NCI-H2029 treated with DMSO at 0.1 percent for 48 hours (cell line): ENCODE measurements at regions not wholly inside any gene's neighbourhood (a gene's known extent, or its start where the extent isn't known, plus 50 kb on each side); places are given as distances from the start of the nearest gene placed in this dataset.

Source experiments
- DNase-seq: peaks from one replicate; lab custom pipeline; 2025; lab: John Stamatoyannopoulos, UW

DNA sequence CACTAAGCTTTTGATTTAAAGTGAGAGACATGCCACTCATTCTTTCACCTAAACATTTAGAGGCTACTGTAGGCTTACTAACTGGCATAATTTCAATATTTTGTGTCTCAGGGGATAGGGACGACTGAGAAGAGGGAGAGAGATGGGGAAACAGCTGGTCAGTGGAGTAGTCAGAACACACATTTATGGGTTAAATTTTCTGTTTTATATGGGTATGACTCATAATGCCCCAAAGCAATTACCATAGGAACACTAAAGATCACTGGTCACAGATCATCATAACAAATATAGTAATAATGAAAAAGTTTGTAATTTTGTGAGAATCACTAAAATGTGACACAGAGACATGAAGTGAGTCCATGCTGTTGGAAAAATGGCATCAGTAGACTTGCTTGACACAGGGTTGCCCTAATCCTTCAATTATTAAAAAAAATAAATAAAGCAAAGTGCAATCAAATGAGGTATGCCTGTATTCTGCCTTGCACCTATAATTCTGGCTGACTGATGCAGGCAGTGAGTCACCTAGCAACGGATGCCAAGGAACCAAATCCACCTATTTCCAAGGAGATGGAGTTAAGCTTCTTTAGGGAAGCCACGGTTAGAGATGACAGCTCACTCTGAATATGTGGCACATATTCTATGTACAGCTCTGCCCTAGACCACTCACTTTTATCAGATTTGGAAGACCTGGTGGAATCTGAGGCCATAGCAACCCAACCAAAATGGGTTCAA lies 166.1 kb downstream of the MARCHF11 start:
- DNase-seq = no peak

DNA sequence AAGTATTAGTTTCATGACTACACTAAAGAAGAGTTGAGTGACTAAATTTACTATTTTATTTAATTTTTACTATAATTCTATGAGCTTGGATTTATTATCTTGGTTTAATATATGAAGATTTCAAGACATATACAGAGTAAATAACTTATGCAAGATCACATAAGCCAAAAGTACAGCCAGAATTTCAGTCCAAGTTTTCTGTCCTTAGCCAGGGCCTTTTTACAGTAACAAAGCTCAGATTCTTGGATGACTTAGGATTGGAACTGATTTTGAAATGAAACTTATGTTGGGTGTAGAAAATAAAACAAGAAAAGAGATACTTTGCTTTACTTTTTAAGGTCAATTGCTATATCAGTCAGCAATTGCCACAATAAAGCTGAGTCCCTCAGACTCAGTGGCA lies 170.3 kb downstream of the MARCHF11 start:
- no peak for DNase-seq

DNA sequence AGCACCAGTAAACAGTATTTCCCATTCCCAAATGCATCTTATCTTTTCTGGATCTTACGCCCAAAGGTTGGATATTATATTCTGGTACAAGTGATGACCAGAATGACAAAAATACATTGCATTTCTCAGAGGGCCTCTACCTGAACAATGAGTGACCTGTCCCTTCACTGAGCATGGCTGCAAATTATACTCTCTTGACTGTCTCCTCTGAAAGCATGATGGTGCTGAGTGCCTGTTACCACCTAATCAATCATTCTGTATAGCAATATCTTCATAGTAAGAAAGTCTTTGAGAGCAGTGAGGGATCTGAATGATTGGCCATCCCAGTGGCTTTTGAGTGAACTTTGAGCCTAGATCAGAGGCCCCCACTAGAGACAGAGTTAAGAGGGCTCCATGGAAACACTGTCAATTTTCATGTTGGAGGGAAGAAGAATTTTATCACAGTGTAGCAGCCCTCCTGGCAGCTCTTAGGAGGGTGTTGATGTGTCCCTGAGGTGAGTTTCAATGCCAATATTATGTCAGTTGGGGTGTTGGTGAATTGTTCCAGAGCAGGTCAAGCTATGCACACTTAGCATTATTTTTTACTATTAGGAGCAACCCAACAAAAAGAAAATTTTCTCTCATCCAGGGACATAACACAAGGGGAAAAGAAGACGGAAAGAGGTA lies 171.7 kb downstream of the MARCHF11 start:
- no peak for DNase-seq

DNA sequence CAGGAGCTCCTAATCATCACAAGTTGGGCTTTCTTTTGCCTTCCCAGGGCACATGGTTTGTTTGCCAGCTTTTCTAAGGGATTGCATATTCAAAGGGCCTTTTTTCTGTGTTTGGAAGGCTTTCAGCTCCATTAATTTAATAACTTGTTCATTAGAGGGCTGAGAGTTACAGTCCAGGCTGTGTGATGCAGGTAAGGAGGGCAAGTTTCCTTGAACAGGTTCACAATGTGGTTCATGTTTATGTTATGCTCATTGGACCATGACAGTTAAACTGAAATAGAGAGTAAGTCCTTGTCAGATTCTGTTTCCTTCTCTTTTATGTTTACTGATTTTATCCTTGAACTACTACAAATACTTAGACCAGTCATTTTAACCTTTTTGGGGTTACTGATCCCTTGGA lies 174.4 kb downstream of the MARCHF11 start:
- no peak for DNase-seq

DNA sequence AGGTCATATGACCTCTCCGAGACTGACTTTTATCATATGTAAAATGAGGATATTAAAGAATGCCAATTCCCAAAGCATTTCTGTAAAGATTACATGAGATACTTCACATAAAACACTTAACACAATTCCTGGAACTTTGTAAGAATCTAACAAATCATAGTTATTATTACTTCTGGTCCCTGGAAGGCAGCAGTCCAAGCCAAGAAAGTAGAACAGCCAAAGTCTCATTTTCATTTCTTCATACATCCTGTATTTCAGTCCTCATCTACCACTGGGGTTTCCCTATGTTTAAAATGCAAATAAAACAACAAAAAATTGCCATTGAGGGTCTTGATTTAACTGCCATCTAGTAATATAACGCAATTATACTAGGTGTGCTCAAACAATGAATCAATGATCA lies 179.5 kb downstream of the MARCHF11 start:
- DNase-seq = no peak

DNA sequence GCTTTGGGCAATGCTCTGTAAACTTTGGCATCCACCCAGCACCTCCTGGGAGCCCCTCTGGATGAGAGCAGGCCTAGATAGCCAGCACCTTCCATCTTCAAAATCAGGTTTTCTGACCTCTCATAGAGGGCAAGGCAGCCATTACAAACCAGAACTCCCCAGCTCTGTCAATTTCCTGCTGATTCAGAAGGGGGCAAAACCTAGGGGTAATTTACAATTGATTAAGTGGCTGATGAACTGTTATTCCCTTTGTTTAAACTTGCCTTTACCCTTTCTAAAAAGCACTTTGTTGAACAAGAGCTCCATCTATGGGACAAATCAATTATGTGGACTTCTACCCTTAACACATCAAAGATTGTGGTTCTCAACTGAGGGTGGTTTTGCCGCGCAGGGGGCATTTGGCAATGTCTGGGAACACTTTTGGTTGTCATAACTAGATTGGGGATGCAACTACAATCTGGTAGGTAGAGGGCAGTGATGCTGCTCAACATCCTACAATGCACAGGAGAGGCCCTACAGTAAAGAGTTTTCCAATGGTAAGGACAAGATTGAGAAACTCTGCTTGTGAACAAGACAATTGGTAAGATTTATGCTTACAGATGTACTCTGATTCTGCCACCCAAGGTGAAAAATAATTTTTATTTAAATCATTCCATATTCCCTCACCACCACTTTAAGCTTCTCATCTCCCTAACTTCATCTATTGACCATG lies 184.1 kb downstream of the MARCHF11 start:
- DNase-seq = peak; percentile 1

DNA sequence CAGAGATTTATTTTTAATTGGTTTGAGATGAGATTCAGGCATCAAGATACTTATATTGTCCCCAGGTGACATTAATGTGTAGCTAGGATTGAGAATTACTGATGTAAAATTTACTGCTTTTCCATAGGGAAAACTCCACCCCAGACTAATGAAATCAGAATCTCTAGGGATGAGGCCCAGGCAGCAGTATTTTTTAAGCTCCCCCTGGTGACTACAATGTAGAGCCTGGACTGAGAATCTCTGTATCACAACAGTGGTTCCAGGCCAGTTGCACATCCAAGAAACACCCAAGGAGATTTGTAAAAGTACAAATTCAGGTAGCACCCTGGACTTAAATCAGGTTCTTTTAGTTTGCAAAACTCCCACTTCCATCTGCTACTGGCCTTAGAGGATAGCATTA lies 185.7 kb downstream of the MARCHF11 start:
- no peak for DNase-seq

DNA sequence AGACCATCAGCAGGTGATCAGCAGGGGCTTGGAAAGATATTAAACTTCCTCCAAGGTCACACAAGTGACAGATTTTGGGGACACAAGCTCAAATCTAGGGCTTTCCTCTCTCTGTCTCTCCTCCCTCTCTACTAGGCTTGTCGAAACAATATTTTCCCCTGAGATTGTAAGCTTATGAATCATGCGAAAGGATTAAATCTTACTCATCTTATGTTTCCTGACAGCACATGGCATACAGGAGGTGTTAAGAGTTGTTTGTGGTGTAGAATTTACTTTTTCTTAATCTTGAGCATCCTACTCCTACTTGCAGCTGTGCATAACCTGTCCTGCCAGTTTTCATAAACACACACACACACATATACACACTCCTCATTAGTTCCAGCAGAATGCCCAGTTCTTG lies 186.3 kb downstream of the MARCHF11 start:
- no peak for DNase-seq

DNA sequence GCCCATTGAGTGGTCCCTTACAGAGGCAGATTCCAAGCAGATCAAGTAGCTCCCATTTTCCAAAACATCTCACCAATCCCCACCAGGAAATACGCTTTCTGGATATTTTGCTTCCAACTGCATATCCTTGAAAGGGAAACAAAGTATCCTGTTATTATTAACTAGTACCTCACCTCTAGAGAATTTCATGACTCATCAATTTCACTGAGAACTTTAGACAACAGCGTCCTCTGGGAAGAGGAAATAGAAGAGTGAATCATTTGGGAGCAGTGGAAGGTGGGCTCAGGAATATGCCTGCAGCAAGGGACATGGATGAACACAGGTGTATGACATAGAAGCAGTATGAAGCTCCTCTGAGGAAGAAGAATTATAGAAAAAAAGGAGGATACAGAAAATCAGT lies 186.7 kb downstream of the MARCHF11 start:
- no peak for DNase-seq

DNA sequence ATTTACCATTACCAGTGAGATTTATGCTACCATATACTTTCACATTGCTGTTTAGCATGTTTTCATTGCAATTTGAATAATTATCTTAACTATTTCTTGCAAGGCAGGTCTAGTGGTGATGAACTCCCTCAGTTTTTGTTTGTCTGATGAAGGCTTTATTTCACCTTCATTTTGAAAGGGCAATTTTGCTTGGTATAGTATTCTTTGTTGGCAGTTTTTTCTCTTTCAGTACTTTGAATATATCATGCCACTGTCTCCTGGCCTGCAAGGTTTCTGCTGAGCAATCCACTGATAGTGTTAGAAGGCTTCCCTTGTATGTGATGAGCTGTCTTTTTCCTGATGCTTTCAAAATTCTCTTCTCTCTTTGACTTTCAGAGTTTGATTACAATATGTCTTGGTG lies 188.0 kb downstream of the MARCHF11 start:
- no peak for DNase-seq
